HepG2 (cell line): ENCODE measurements at regions not wholly inside any gene's neighbourhood (a gene's known extent, or its start where the extent isn't known, plus 50 kb on each side); places are given as distances from the start of the nearest gene placed in this dataset.

ENCODE experiments used
- ATAC-seq: fragments of 200-7000 bp; cut with Tn5 transposase; 3 replicates; pipeline ENCODE4 v1.9.1; 2020; ENCODE audit warnings: mild to moderate bottlenecking, moderate library complexity
- BruUV-seq: library from RNA; stranded (reverse); fragments of 400-500 nt; replicated peaks from 2 replicates; lab custom pipeline; 2021; lab: Mats Ljungman, UMichigan
- CTCF ChIA-PET: fragments of 300-600 bp; formaldehyde crosslinking; extraction: SDS; loops from one replicate; lab custom pipeline; 2021; ENCODE audit warnings: low total read pairs, inconsistent platforms, low intra/inter-chr PET ratio; lab: Yijun Ruan, JAX
- POLR2A ChIA-PET: fragments of 350-600 bp; sonication (Branson Sonifier 250); formaldehyde crosslinking; loops from one replicate; lab custom pipeline; 2020; ENCODE audit warnings: antibody characterized with exemption, inconsistent platforms; lab: Yijun Ruan, JAX
- DNase-seq: peaks from one replicate; pipeline ENCODE4 v3.0.0-alpha.2; 2015; ENCODE audit warnings: low spot score
- FAIRE-seq: peaks from 3 replicates; lab custom pipeline; 2011; peaks lifted over from hg19 to GRCh38; lab: Jason Lieb, UNC
- H2AFZ ChIP-seq: one replicate; pipeline ENCODE4 v1.6.1; 2011; ENCODE audit warnings: low read length, inconsistent platforms
- H3K27ac ChIP-seq: fragments of 300-600 bp; 3 replicates; pipeline ENCODE4 v1.8.0; 2011; ENCODE audit warnings: mixed run types, mild to moderate bottlenecking, mixed read lengths, low read length, inconsistent platforms; ENCODE audit not compliant: insufficient read depth; ENCODE audit errors: extremely low read length
- H3K27me3 ChIP-seq, 2 experiments: fragments of 200-600 bp in 1 of 2; 2 replicates in 1 of 2; 3 replicates in 1 of 2; pipeline versions ENCODE4 v1.6.0 to v1.8.0; 2011; ENCODE audit warnings: low read length in 2 of 2, mild to moderate bottlenecking in 2 of 2, moderate library complexity in 2 of 2, inconsistent platforms in 1 of 2; ENCODE audit not compliant: insufficient read depth in 2 of 2, control insufficient read depth in 1 of 2
- H3K36me3 ChIP-seq, 2 experiments: fragments of 200-600 bp in 1 of 2; replicated peaks in 1 of 2; 2 replicates in 1 of 2; 3 replicates in 1 of 2; pipeline versions ENCODE4 v1.5.1 to v1.8.0; 2011; ENCODE audit warnings: low read length in 2 of 2, inconsistent platforms in 1 of 2; ENCODE audit not compliant: insufficient read depth in 2 of 2, control insufficient read depth in 1 of 2
- H3K4me1 ChIP-seq: 2 replicates; pipeline ENCODE4 v1.5.1; 2012; ENCODE audit warnings: low read length, inconsistent platforms; ENCODE audit not compliant: insufficient read depth
- H3K4me2 ChIP-seq: 2 replicates; pipeline ENCODE4 v1.6.0; 2011; ENCODE audit warnings: low read depth, low read length, inconsistent platforms
- H3K4me3 ChIP-seq, 3 experiments: fragments of 200-600 bp in 1 of 3; sonication (generic), shearing (Covaris generic) in 1 of 3; replicated peaks in 1 of 3; 2 replicates each; pipeline ENCODE4 v1.5.1; 2011 to 2016; ENCODE audit warnings: low read length in 3 of 3, inconsistent platforms in 2 of 3, low read depth in 2 of 3, mild to moderate bottlenecking in 2 of 3, control low read depth in 1 of 3, mixed read lengths in 1 of 3; ENCODE audit not compliant: insufficient read depth in 1 of 3
- H3K79me2 ChIP-seq: one replicate; pipeline ENCODE4 v1.6.1; 2011; ENCODE audit warnings: low read length, inconsistent platforms; ENCODE audit not compliant: insufficient read depth
- H3K9ac ChIP-seq: 2 replicates; pipeline ENCODE4 v1.6.0; 2011; ENCODE audit warnings: mild to moderate bottlenecking, low read depth, low read length, inconsistent platforms; ENCODE audit not compliant: insufficient read depth
- H3K9me3 ChIP-seq: 2 replicates; pipeline ENCODE4 v1.5.1; 2012; ENCODE audit warnings: mild to moderate bottlenecking, low read length
- H4K20me1 ChIP-seq: 2 replicates; pipeline ENCODE4 v1.6.0; 2011; ENCODE audit warnings: inconsistent platforms, mild to moderate bottlenecking, low read length, moderate library complexity; ENCODE audit not compliant: insufficient read depth
- KLF16 ChIP-seq, 2 experiments: sonication (generic) in 1 of 2; formaldehyde crosslinking in 1 of 2; IDR thresholded peaks; 2 replicates each; pipeline versions ENCODE4 v1.6.1 to v1.8.0; 2016 to 2023; ENCODE audit warnings: missing genetic modification reagents in 2 of 2, missing compliant biosample characterization in 1 of 2
- KMT2A ChIP-seq: sonication (generic); formaldehyde crosslinking; IDR thresholded peaks from 2 replicates; pipeline ENCODE4 v1.4.0; 2020; ENCODE audit warnings: missing genetic modification reagents
- LCORL ChIP-seq, 2 experiments: fragments of 450-650 bp in 1 of 2; sonication (generic) in 1 of 2; formaldehyde crosslinking in 1 of 2; IDR thresholded peaks; 2 replicates each; pipeline versions ENCODE4 v1.5.0 to v1.6.1; 2017 to 2020; ENCODE audit warnings: antibody characterized with exemption in 1 of 2, missing genetic modification reagents in 1 of 2
- NFYC ChIP-seq: IDR thresholded peaks from 2 replicates; pipeline ENCODE4 v1.6.1; 2016; ENCODE audit warnings: missing genetic modification reagents, missing compliant biosample characterization
- SNAI1 ChIP-seq: sonication (generic); formaldehyde crosslinking; IDR thresholded peaks from 2 replicates; pipeline ENCODE4 v1.5.0; 2020; ENCODE audit warnings: mild to moderate bottlenecking, missing genetic modification reagents, borderline replicate concordance
- SP1 ChIP-seq, 2 experiments: fragments of 450-650 bp in 1 of 2; sonication (generic) in 1 of 2; formaldehyde crosslinking in 1 of 2; IDR thresholded peaks; 2 replicates each; pipeline versions ENCODE4 v1.4.0 to v1.6.1; 2016 to 2020; ENCODE audit warnings: missing genetic modification reagents in 1 of 2
- THAP11 ChIP-seq: IDR thresholded peaks from 2 replicates; pipeline ENCODE4 v1.6.1; 2016; ENCODE audit warnings: missing biosample characterization, missing genetic modification reagents
- ZFP36 ChIP-seq: fragments of 150-350 bp; IDR thresholded peaks from 2 replicates; pipeline ENCODE4 v1.6.1; 2018; ENCODE audit warnings: borderline replicate concordance, low read length, low read depth; ENCODE audit not compliant: partially characterized antibody
- ZNF205 ChIP-seq: IDR thresholded peaks from 2 replicates; pipeline ENCODE4 v1.6.1; 2018; ENCODE audit warnings: missing biosample characterization, missing genetic modification reagents
- ZNF33B ChIP-seq: sonication (generic); formaldehyde crosslinking; IDR thresholded peaks from 2 replicates; pipeline ENCODE4 v1.5.1; 2020; ENCODE audit warnings: mild to moderate bottlenecking, missing genetic modification reagents
- ZNF431 ChIP-seq: sonication (generic); formaldehyde crosslinking; IDR thresholded peaks from 2 replicates; pipeline ENCODE4 v1.9.0; 2022; ENCODE audit warnings: missing genetic modification reagents, low read depth, mild to moderate bottlenecking, borderline replicate concordance
- ZNF543 ChIP-seq: sonication (generic); formaldehyde crosslinking; IDR thresholded peaks from 2 replicates; pipeline ENCODE4 v1.4.0; 2020; ENCODE audit warnings: mild to moderate bottlenecking, missing genetic modification reagents
- ZNF598 ChIP-seq: sonication (generic); formaldehyde crosslinking; IDR thresholded peaks from 2 replicates; pipeline ENCODE4 v1.5.1; 2020; ENCODE audit warnings: mild to moderate bottlenecking, missing genetic modification reagents, borderline replicate concordance
- ZNF772 ChIP-seq: sonication (generic); formaldehyde crosslinking; IDR thresholded peaks from 2 replicates; pipeline ENCODE4 v1.5.0; 2020; ENCODE audit warnings: mild to moderate bottlenecking, missing genetic modification reagents
- ZNF83 ChIP-seq: sonication (generic); formaldehyde crosslinking; IDR thresholded peaks from 2 replicates; pipeline ENCODE4 v1.4.0; 2020; ENCODE audit warnings: missing genetic modification reagents, mild to moderate bottlenecking, borderline replicate concordance
- WGBS: methylation state at CpG from one replicate; pipeline ENCODE4 v1.1.6; 2017; ENCODE audit warnings: low lambda C conversion rate; 5-methylcytosine and 5-hydroxymethylcytosine counted together
- in situ Hi-C: cut with HindIII; loops from 2 replicates; pipeline ENCODE4 v1.10.0; 2017; ENCODE audit warnings: low pct_unique_long_range_greater_than_20kb; ENCODE audit not compliant: extremely low pct_ligation_motif_present
- intact Hi-C: fragments of 100-400 bp; cut with micrococcal nuclease; formaldehyde crosslinking; loops from one replicate; pipeline ENCODE4 v1.10.0; 2022; ENCODE audit not compliant: unreplicated experiment
- TF ChIP-seq, protein P1 (sequence below): sonication (generic); formaldehyde crosslinking; IDR thresholded peaks from 2 replicates; pipeline ENCODE4 v1.4.0; 2020; ENCODE audit warnings: missing genetic modification reagents, borderline replicate concordance
- TF ChIP-seq, protein P2 (sequence below): sonication (generic); formaldehyde crosslinking; IDR thresholded peaks from 2 replicates; pipeline ENCODE4 v1.4.0; 2020; ENCODE audit warnings: missing genetic modification reagents

DNA sequence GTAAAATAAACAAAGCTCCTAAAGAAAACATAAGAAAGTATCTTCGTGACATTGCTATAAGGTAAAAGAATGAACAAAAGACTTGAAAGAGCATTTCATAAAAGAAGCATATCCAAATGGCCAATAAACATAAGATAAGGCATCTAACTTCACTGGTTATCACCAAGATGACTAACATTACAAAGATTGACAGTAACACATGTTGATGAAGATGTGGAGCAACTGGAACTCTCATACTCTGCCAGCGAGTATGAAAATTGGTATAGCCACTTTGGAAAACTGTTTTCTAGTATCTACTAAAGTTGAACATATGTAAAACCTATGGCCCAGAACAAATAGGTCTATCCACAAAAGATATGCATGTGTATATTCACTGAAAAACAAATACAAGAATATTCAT is 150.5 kb downstream of the SNX18 start:
- TF ChIP-seq, protein P1, sequence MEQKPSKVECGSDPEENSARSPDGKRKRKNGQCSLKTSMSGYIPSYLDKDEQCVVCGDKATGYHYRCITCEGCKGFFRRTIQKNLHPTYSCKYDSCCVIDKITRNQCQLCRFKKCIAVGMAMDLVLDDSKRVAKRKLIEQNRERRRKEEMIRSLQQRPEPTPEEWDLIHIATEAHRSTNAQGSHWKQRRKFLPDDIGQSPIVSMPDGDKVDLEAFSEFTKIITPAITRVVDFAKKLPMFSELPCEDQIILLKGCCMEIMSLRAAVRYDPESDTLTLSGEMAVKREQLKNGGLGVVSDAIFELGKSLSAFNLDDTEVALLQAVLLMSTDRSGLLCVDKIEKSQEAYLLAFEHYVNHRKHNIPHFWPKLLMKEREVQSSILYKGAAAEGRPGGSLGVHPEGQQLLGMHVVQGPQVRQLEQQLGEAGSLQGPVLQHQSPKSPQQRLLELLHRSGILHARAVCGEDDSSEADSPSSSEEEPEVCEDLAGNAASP, result no peak
- no peak for TF ChIP-seq ZNF772 (CRISPR knock-in tag)
- TF ChIP-seq ZNF543 (CRISPR knock-in tag), result no peak
- no peak for TF ChIP-seq SP1 (IDR thresholded peaks at IDR 0.05)
- no peak for TF ChIP-seq SP1 (CRISPR knock-in tag; IDR thresholded peaks at IDR 0.05)
- no peak for TF ChIP-seq THAP11 (CRISPR knock-in tag)
- no TSS peak for BruUV-seq
- peaks cover 7% of the 10 kb centered on the region; the same call in 1 of the 2 replicates for H3K9me3 ChIP-seq
- H3K79me2 ChIP-seq, result no peaks in the 10 kb centered on the region
- no peak for DNase-seq
- H3K27ac ChIP-seq, result no peak overlapping the region
- no peaks in the 10 kb centered on the region; a peak in 1 of 5 replicates for H3K27me3 ChIP-seq
- no peak overlapping the region for H3K4me2 ChIP-seq
- H4K20me1 ChIP-seq, result no peaks in the 10 kb centered on the region
- ATAC-seq, result no peak
- in situ Hi-C loops (no loop called here), intact Hi-C loops (no loop called here)
- no peaks in the 10 kb centered on the region for H3K4me1 ChIP-seq
- no peak for FAIRE-seq
- ChIA-PET POLR2A (no interaction called here), CTCF (no interaction called here)
- 32% methylated on average over 2 of the region's 2 CpGs for WGBS
- no peaks in the 10 kb centered on the region for H3K36me3 ChIP-seq
- no peak overlapping the region for H2AFZ ChIP-seq
- no peak overlapping the region for H3K4me3 ChIP-seq
- H3K9ac ChIP-seq, result no peak overlapping the region

DNA sequence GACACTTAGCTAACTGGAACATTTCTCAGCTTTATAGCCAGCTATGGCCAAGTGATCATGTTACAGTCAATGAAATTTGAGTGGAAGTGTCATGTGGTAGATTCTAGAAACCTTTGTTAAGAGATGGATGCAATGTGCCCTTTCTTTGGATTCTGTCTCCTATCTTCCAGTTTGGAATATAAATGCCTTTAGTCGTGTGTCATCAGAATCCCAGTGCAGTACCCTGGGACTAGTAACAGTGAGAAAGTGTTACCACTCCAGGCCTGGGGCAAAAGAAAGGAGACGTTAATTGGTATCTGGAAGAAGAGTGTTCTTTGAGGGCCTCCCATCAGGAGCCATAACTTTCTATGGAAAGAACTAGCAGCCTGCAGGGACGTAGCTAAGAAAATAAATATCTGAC is 149.6 kb downstream of the SNX18 start:
- Histone ChIP-seq H3K9me3 (peaks cover 6% of the 10 kb centered on the region; the same call in 1 of the 2 replicates), H3K4me1 (no peaks in the 10 kb centered on the region), H3K9ac (no peak overlapping the region), H4K20me1 (no peaks in the 10 kb centered on the region), H3K79me2 (no peaks in the 10 kb centered on the region), H3K4me2 (no peak overlapping the region), H2AFZ (no peak overlapping the region), H3K36me3 (no peaks in the 10 kb centered on the region), H3K4me3 (no peak overlapping the region), H3K27ac (no peak overlapping the region), H3K27me3 (no peaks in the 10 kb centered on the region; a peak in 1 of 5 replicates)
- DNase-seq, result no peak
- intact Hi-C loops (no loop called here), in situ Hi-C loops (no loop called here)
- no peak for TF ChIP-seq ZNF33B (CRISPR knock-in tag)
- no peak for TF ChIP-seq ZFP36
- TF ChIP-seq LCORL (IDR thresholded peaks at IDR 0.05), result no peak
- no peak for TF ChIP-seq LCORL (CRISPR knock-in tag; IDR thresholded peaks at IDR 0.05)
- TF ChIP-seq ZNF83 (CRISPR knock-in tag), result no peak
- no peak for TF ChIP-seq KMT2A (CRISPR knock-in tag)
- no peak for TF ChIP-seq ZNF205 (CRISPR knock-in tag)
- TF ChIP-seq NFYC (CRISPR knock-in tag), result no peak
- TF ChIP-seq SNAI1 (CRISPR knock-in tag), result no peak
- TF ChIP-seq KLF16 (CRISPR knock-in tag; IDR thresholded peaks at IDR 0.05), result no peak
- TF ChIP-seq ZNF598, result no peak
- TF ChIP-seq ZNF431 (CRISPR knock-in tag), result no peak
- TF ChIP-seq, protein P2, sequence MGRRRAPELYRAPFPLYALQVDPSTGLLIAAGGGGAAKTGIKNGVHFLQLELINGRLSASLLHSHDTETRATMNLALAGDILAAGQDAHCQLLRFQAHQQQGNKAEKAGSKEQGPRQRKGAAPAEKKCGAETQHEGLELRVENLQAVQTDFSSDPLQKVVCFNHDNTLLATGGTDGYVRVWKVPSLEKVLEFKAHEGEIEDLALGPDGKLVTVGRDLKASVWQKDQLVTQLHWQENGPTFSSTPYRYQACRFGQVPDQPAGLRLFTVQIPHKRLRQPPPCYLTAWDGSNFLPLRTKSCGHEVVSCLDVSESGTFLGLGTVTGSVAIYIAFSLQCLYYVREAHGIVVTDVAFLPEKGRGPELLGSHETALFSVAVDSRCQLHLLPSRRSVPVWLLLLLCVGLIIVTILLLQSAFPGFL (CRISPR knock-in tag), result no peak
- no peak for FAIRE-seq
- WGBS, result 13% methylated on average over 3 of the region's 3 CpGs
- no peak for ATAC-seq
- ChIA-PET POLR2A (no interaction called here), CTCF (no interaction called here)
- no TSS peak for BruUV-seq
